A673 (cell line): ENCODE measurements at regions not wholly inside any gene's neighbourhood (a gene's known extent, or its start where the extent isn't known, plus 50 kb on each side); places are given as distances from the start of the nearest gene placed in this dataset.

ENCODE experiments used
- EZH2 ChIP-seq: fragments of 200-600 bp; sonication (generic); IDR thresholded peaks from 2 replicates; pipeline ENCODE4 v1.6.1; 2017; ENCODE audit warnings: borderline replicate concordance, low read depth, mild to moderate bottlenecking, mixed read lengths, antibody characterized with exemption, low read length; ENCODE audit not compliant: poor library complexity, severe bottlenecking
- TF ChIP-seq, protein P1 (sequence below): fragments of 300-800, 200-600 bp; sonication (generic); conservative IDR thresholded peaks from 2 replicates; pipeline ENCODE4 v1.5.1; 2017; ENCODE audit warnings: low read depth, mild to moderate bottlenecking, antibody characterized with exemption, low read length, moderate library complexity, mixed read lengths

DNA sequence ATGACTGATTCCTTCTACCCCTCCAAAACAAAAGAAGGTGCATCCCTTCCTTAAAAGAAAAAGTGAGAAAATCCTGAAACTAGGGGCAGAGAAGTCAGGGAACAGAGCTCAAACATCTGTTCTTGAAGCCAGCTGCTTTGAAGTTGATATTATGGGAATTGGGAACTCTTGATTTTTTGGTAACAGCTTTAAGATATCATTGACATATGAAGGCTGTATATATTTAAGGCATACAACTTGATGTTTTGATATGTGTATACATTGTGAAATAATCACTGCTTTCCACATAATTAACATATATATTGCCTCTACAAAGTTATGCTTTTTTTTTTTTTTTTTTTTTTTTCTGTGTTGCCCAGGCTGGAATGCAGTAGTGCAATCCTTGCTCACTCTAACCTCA is 117.1 kb downstream of the AKAP11 start:
- TF ChIP-seq, protein P1, sequence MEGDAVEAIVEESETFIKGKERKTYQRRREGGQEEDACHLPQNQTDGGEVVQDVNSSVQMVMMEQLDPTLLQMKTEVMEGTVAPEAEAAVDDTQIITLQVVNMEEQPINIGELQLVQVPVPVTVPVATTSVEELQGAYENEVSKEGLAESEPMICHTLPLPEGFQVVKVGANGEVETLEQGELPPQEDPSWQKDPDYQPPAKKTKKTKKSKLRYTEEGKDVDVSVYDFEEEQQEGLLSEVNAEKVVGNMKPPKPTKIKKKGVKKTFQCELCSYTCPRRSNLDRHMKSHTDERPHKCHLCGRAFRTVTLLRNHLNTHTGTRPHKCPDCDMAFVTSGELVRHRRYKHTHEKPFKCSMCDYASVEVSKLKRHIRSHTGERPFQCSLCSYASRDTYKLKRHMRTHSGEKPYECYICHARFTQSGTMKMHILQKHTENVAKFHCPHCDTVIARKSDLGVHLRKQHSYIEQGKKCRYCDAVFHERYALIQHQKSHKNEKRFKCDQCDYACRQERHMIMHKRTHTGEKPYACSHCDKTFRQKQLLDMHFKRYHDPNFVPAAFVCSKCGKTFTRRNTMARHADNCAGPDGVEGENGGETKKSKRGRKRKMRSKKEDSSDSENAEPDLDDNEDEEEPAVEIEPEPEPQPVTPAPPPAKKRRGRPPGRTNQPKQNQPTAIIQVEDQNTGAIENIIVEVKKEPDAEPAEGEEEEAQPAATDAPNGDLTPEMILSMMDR, result no peak
- no peak for TF ChIP-seq EZH2
